Stimulated activated CD4-positive, alpha-beta T cell treated with anti-CD3 and anti-CD28 coated beads, Interleukin-2, amount 100 ng/mL, for 24 hours (primary cell): ENCODE measurements at regions not wholly inside any gene's neighbourhood (a gene's known extent, or its start where the extent isn't known, plus 50 kb on each side); places are given as distances from the start of the nearest gene placed in this dataset.
"Not testable (repeated sequence)": the region's sequence is repeated elsewhere in the genome, so short reads cannot be mapped to it uniquely, and the experiment has no call there.

ENCODE experiments used
- DNase-seq, 2 donors: peaks; one replicate each; pipeline ENCODE4 v3.0.0-alpha.2; 2020

- DNase-seq: no peak
Measured at GRCh38 chr5:152456815-152457443, 51.9 kb upstream of the NMUR2 start.

- no peak for DNase-seq
Measured at GRCh38 chr5:152462021-152462721, 57.1 kb upstream of the NMUR2 start.

- no peak for DNase-seq
Measured at GRCh38 chr5:152464048-152464447, 59.0 kb upstream of the NMUR2 start.

GRCh38 chr5:152465140-152465539 lies 60.1 kb upstream of the NMUR2 start:
- no peak for DNase-seq

GRCh38 chr5:152466085-152466745 lies 61.1 kb upstream of the NMUR2 start:
- no peak for DNase-seq

DNA sequence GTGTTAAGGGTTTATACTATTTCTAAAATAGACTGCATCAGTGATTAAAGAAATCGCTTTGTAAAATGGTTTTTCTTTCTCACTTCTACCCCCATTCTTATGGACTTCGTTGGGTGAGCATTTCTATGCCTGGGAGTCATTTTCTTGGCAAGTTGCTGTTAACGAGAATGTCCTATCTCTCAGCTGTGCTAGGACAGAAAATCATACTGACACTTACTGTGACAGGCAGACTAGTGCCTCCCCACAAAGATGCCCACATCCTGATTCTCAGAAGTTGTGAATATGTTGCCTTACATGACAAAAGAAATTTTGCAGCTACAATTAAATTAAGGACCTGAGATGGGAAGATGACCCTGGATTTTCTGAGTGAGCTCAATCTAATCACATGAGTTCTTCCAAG lies 65.1 kb upstream of the NMUR2 start:
- no peak for DNase-seq

- no peak for DNase-seq
Measured at GRCh38 chr5:152472083-152472482, 67.0 kb upstream of the NMUR2 start.

DNA sequence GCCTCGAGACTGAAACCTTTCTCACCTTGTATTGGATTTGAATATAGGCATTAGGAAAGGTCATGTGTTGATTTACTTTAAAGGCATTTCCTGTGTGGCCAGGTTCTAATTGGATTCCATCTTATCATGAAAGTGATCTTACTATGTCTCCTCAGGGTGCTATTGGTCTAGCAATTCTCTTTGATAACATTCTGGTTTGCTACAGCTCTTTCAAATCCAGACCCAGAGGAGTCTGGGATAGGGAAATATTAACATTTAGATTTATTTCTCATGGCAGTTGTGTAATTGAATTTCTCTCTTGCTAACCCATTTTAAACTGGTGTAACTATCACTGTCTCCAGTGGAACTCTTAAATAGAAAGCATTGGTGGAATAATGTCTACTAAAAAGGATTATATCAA lies 69.9 kb upstream of the NMUR2 start:
- no peak for DNase-seq

- no peak for DNase-seq
Measured at GRCh38 chr5:152477536-152477935, 72.5 kb upstream of the NMUR2 start.

DNA sequence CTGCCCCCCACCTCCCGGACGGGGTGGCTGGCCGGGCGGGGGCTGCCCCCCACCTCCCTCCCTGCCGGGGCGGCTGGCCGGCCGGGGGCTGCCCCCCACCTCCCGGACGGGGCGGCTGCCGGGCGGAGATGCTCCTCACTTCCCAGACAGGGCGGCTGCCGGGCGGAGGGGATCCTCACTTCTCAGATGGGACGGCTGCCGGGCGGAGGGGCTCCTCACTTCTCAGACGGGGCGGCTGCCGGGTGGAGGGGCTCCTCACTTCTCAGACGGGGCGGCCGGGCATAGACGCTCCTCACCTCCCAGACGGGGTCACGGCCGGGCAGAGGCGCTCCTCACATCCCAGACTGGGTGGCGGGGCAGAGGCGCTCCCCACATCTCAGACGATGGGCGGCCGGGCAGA lies 74.8 kb upstream of the NMUR2 start:
- DNase-seq: not testable (repeated sequence)

- not testable (repeated sequence) for DNase-seq
Measured at GRCh38 chr5:152480677-152481076, 75.6 kb upstream of the NMUR2 start.

DNA sequence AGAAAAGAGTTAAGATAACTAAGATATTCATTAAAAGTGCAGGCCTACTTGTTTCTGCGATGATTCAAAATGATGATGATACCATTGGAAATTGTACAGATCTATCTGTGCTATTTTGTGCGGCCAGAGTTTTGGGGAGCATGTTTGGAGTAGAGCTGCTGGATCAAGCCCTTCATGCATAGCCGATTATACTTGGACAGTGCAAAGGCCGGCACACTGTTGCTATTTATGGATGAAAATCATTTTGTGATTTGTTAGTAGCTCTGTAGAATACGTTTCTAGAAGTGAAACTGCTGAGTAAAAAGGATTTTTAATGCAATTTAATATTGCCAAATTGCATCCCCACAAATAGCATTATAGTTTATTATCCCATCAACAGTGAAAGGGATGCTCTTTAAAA lies 82.1 kb upstream of the NMUR2 start:
- no peak for DNase-seq

DNA sequence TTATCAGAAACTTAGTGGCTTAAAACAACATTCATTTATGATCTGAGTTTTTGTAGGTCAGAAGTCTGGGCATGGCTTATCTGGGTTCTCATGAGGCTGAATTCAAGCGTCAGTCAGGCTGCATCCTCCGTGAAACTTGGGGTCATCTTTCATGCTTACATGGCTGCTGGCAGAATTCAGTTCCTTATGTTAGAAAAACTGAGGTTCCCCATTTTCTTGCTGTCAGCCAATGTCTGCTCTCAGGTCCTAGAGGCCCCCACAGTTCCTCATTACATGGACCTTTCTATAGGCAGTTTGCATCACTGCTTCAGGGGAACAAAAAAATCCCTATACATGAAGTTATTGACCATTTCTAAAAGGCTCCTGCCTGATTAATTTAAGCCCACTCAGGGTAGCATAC lies 83.8 kb upstream of the NMUR2 start:
- DNase-seq: no peak

DNA sequence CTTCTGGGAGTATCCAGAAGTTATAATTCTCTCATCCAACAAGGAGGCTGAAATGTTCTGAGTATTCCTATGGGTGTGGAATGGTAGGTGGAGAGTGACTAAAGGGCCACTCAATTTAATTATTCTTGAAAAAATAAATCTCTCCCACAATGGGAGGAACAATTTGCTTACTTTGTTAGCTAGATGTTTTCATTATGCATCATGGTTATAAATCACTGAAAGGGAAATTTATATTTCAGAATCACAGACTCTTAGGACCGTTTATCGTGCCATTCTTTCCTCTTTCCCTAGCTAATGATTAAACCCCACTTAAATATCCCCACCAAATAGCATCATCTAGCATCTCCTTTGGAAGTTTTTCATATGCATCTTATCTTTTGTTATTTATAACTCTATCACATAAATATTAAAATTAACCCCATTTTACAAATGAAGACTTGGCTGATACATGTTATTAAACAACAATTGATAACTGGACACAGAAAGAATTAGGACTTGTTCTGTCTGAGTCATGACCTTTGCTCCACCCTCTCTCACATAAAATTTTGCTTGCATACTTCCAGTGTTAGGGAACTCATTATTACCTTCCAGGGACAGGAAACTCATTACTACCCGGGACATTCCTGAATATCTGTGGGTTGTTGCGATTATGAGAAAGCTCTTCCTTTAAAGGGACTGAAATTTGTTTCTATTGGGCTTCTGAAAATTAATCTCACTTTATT lies 94.9 kb upstream of the NMUR2 start:
- no peak for DNase-seq

GRCh38 chr5:152501294-152501693 lies 96.2 kb upstream of the NMUR2 start:
- DNase-seq: no peak

DNA sequence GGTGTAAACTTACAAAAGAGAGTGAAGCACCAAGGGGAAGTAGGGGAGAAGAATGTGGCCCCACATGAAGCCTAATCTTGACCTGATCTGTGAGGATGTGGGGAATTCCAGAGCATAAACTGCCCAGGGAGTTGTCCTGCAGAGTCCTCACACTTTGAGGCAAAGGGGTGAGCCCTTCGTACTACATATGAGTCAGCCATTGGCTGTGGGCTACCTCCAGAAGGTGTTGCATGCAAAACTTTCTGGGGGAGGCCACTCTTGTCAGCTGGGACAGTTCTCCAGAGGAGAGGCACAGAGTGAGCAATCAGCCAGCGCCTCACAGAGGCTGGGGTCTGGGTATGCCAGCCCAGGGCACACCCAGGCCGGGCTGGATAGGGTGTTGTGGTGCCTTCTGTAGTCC lies 98.1 kb upstream of the NMUR2 start:
- DNase-seq: no peak

DNA sequence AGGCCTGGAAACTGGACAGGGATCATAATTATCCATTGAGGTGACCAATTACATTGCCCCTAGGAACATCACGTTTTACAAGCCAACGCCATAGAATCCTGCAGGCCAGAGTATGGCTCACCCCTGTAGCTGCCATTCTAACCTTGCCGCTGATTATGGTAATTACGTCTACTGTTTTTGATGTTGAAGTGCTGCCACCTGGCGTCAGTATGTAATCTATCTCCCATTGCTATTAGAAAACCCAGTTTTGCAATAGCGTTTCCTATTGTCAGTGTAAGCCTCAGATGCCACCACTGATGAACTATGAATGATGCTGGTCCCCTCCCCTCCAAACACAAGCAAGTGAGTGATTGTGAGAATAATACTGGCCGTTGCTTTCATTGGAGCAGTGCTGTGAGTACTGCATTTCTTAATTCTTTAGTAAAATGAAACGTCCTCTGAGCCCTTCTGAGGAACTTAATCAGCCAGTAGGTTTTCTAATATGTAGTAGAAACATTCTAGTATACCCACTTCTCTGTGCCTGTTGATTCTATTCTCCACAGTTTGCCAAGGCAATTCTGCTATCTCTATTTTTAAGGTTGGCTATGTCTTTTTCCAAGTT lies 100.5 kb upstream of the NMUR2 start:
- DNase-seq: peak; percentile 46 to 50

GRCh38 chr5:152511120-152511519 lies 106.0 kb upstream of the NMUR2 start:
- no peak for DNase-seq

- no peak for DNase-seq
Measured at GRCh38 chr5:152511531-152512132, 106.6 kb upstream of the NMUR2 start.

DNA sequence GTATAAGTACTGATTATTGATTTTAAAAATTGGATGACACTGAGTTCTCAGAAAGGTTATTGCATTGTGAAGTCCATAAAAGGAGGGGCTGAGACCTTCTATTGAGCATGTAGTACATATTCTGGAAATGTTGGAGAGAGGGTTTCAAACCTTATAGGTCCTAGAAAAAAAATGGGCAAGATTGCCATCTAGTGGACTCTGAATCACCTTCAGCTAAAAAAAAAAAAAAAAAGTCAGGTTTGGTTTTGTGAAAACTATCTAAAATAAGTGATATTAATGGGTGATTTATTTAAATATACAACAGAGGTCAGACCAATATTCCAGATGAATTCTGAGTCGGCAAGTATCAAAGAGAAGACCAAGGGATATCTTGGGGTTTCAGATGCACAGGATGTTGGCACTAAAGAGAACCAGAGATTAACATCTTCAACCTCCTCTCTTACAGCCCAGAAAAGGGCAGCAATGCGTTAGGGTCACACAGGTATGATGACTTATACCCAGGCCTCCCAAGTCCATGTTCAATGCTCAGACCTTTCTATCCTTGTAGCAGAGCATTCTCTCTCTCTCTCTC lies 109.8 kb upstream of the NMUR2 start:
- DNase-seq: no peak

DNA sequence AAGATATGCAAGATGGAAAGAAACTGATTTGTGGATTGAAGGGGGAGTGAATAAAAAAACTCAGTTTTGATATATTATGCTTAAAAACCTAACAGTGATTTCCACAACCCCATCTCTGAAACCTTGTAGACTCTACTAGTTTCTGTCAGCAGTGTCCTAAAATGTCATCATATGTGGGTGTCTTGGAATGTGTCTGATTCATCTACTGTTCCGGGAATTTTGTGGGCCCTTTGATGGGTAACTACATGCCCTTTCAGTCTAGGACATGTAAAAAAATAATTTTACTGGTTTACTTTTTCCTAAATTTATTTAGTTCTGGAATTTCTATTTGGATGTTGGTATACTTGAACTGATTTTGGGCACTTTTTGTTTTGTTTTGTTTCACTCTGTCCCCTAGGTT lies 118.9 kb upstream of the NMUR2 start:
- DNase-seq: no peak

DNA sequence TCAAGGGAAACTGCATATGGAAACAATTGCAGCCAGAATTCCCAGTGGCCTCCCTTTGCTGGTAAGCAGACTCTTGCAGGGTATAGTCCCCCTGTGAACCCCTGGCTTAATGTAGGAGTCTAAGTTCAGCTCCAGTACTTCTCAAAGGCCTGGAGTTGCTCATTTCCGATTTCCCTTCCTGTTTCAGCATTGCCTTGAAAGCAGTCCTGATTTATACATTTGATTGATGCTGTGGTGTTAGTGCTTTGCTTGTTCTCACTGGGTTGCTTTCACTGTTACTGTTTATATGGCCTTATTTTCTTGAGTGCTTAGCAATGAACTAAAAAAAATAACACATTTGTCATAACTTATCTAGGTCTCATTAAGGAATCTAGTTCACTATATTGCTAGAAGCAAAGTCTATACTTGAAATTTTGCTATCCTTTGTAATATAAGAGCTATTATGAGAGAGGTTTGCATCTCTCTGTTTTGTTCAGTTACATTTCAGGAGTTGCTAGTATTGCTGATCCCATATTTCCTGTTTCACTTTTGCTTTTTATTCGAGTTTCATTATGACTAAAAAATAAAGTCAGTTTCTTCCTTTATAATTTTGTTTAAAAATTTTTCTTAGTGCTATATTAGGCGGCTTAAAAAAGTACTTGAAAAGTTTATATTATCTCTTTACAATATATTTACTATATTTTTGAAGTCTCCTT lies 122.4 kb upstream of the NMUR2 start:
- no peak for DNase-seq
